Activated naive CD4-positive, alpha-beta T cell treated with anti-CD3 and anti-CD28 coated beads, Interleukin-2, amount 50 U/mL, for 16 hours (primary cell): ENCODE measurements at regions not wholly inside any gene's neighbourhood (a gene's known extent, or its start where the extent isn't known, plus 50 kb on each side); places are given as distances from the start of the nearest gene placed in this dataset.

Experiments used
- DNase-seq: peaks from one replicate; pipeline ENCODE4 v3.0.0-alpha.2; 2020

- DNase-seq = no peak
These were observed 725.0 kb downstream of the TLE1 start for GRCh38 chr9:80964374-80964773.

- DNase-seq = no peak
These were observed 731.5 kb downstream of the TLE1 start for GRCh38 chr9:80957801-80958200.

- DNase-seq = no peak
These were observed 734.8 kb downstream of the TLE1 start for GRCh38 chr9:80954521-80954920.

- DNase-seq = no peak
These were observed 736.9 kb downstream of the TLE1 start for GRCh38 chr9:80952363-80952922.

- no peak for DNase-seq
These were observed 737.7 kb downstream of the TLE1 start for GRCh38 chr9:80951675-80952074.

GRCh38 chr9:80948876-80949275, 740.5 kb downstream of the TLE1 start:
- DNase-seq = no peak

GRCh38 chr9:80948066-80948465, 741.3 kb downstream of the TLE1 start:
- DNase-seq = no peak

- DNase-seq = no peak
These were observed 742.7 kb downstream of the TLE1 start for GRCh38 chr9:80946496-80947170.

GRCh38 chr9:80945436-80945835, 743.9 kb downstream of the TLE1 start:
- DNase-seq = no peak

GRCh38 chr9:80937645-80938044, 751.7 kb downstream of the TLE1 start:
- no peak for DNase-seq

GRCh38 chr9:80934095-80934494, 755.3 kb downstream of the TLE1 start:
- DNase-seq = no peak

- DNase-seq = no peak
These were observed 756.2 kb downstream of the TLE1 start for GRCh38 chr9:80932947-80933780.

- DNase-seq = no peak
These were observed 757.2 kb downstream of the TLE1 start for GRCh38 chr9:80932181-80932580.

GRCh38 chr9:80931163-80931562, 758.2 kb downstream of the TLE1 start:
- no peak for DNase-seq

- DNase-seq = no peak
These were observed 760.6 kb downstream of the TLE1 start for GRCh38 chr9:80928697-80929096.

GRCh38 chr9:80926611-80927010, 762.7 kb downstream of the TLE1 start:
- no peak for DNase-seq

GRCh38 chr9:80922544-80922943, 766.8 kb downstream of the TLE1 start:
- DNase-seq = no peak

- no peak for DNase-seq
These were observed 782.6 kb downstream of the TLE1 start for GRCh38 chr9:80906728-80907127.

- DNase-seq = no peak
These were observed 790.1 kb downstream of the TLE1 start for GRCh38 chr9:80899208-80899607.

GRCh38 chr9:80893190-80893589, 796.2 kb downstream of the TLE1 start:
- DNase-seq = no peak

- no peak for DNase-seq
These were observed 796.6 kb downstream of the TLE1 start for GRCh38 chr9:80892703-80893102.

- DNase-seq = no peak
These were observed 799.2 kb downstream of the TLE1 start for GRCh38 chr9:80890124-80890523.

GRCh38 chr9:80885894-80886293, 803.5 kb downstream of the TLE1 start:
- DNase-seq = no peak
